ENCODE measurements at regions not wholly inside any gene's neighbourhood (a gene's known extent, or its start where the extent isn't known, plus 50 kb on each side); places are given as distances from the start of the nearest gene placed in this dataset.

DNA sequence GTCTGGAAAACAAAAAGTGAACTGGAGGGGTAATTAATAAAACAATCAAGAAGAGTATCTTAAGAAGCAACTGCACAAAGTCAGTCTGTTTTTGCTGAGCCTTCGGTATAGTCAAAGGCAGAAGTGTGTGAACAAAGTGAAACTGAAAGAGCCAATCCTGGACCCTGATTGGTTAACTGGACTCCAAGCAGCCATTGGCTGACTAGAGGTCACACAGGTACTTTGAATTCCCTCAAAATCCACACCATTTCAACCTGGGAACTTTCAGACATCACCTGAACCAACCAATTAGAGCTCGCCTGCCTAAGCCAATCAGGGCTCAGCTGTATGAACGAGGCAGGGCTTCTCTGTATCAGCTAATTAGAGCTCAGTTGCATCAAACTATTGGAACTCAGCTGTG lies 286.7 kb downstream of the TLE4 start:
- Histone ChIP-seq H3K4me1 (ENCODE audit: control insufficient read depth, extremely low read depth, insufficient read depth, low read length) (no peaks in the 10 kb centered on the region), H3K9me1 (ENCODE audit: control insufficient read depth, extremely low read depth, insufficient read depth, low read length) (no peaks in the 10 kb centered on the region), H3K4me2 (ENCODE audit: control insufficient read depth, extremely low read depth, insufficient read depth, low read depth, low read length) (no peak overlapping the region), H3K9ac (ENCODE audit: control insufficient read depth, extremely low read depth, insufficient read depth, low read length) (no peak overlapping the region), H4K20me1 (ENCODE audit: control insufficient read depth, extremely low read depth, insufficient read depth, low read length) (no peaks in the 10 kb centered on the region), H3K36me3 (ENCODE audit: control insufficient read depth in 2 of 2, extremely low read depth in 1 of 2, insufficient read depth in 2 of 2, low read length in 2 of 2) (no peaks in the 10 kb centered on the region), H3K79me2 (ENCODE audit: control insufficient read depth, insufficient read depth, low read length) (no peaks in the 10 kb centered on the region), H3K27ac (ENCODE audit: control insufficient read depth, insufficient read depth, low read length) (no peak overlapping the region), H3K4me3 (ENCODE audit: control insufficient read depth in 2 of 3, extremely low read depth in 1 of 3, insufficient read depth in 2 of 3, low read depth in 1 of 3, low read length in 3 of 3) (no peak overlapping the region), H3K27me3 (ENCODE audit: control insufficient read depth, extremely low read depth, insufficient read depth, low read length) (no peaks in the 10 kb centered on the region), H2AFZ (ENCODE audit: control insufficient read depth, low read length) (no peak overlapping the region), H3K9me3 (ENCODE audit: control insufficient read depth, low read depth, low read length) (peaks cover 5% of the 10 kb centered on the region)
- FAIRE-seq, result no peak
- no peak for DNase-seq (ENCODE audit: low read depth, low spot score)
- dilution Hi-C loops (cut with MboI; ENCODE audit: extremely low pct_ligation_motif_present, low sequenced_read_pairs), result no loop called here
- TF ChIP-seq, protein P1, sequence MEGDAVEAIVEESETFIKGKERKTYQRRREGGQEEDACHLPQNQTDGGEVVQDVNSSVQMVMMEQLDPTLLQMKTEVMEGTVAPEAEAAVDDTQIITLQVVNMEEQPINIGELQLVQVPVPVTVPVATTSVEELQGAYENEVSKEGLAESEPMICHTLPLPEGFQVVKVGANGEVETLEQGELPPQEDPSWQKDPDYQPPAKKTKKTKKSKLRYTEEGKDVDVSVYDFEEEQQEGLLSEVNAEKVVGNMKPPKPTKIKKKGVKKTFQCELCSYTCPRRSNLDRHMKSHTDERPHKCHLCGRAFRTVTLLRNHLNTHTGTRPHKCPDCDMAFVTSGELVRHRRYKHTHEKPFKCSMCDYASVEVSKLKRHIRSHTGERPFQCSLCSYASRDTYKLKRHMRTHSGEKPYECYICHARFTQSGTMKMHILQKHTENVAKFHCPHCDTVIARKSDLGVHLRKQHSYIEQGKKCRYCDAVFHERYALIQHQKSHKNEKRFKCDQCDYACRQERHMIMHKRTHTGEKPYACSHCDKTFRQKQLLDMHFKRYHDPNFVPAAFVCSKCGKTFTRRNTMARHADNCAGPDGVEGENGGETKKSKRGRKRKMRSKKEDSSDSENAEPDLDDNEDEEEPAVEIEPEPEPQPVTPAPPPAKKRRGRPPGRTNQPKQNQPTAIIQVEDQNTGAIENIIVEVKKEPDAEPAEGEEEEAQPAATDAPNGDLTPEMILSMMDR (optimal IDR thresholded peaks at IDR 0.05 in 1 of 3, IDR thresholded peaks at IDR 0.05 in 1 of 3, conservative IDR thresholded peaks at IDR 0.05 in 1 of 3; ENCODE audit: extremely low read depth in 1 of 3, insufficient read depth in 2 of 3, low read length in 3 of 3), result no peak
- no peak for TF ChIP-seq EZH2 (IDR thresholded peaks at IDR 0.05; ENCODE audit: low read length)

DNA sequence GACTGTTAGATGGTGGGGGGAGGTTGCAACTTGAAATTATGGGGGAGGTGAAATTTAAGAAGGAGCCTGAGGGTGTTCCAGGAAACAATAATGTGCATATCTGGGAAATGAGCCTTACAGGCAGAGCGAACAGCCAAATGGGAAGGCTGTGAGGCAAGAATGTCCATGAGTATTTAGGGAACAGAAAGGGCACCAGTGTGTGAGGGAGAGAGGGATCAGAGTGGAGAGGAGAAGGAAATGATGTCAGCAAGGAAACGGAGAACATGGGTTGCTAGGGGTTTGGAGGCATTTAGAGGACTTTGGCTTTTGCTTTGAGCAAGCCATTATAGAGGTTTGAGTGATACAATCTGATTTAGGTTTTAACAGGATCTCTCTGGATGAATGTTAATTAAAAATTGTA lies 285.4 kb downstream of the TLE4 start:
- H3K79me2 ChIP-seq (ENCODE audit: control insufficient read depth, insufficient read depth, low read length), result no peaks in the 10 kb centered on the region
- no peaks in the 10 kb centered on the region for H3K27me3 ChIP-seq (ENCODE audit: control insufficient read depth, extremely low read depth, insufficient read depth, low read length)
- dilution Hi-C loops (cut with MboI; ENCODE audit: extremely low pct_ligation_motif_present, low sequenced_read_pairs), result no loop called here
- no peak overlapping the region for H3K4me3 ChIP-seq (ENCODE audit: control insufficient read depth in 2 of 3, extremely low read depth in 1 of 3, insufficient read depth in 2 of 3, low read depth in 1 of 3, low read length in 3 of 3)
- no peaks in the 10 kb centered on the region for H3K4me1 ChIP-seq (ENCODE audit: control insufficient read depth, extremely low read depth, insufficient read depth, low read length)
- no peaks in the 10 kb centered on the region for H4K20me1 ChIP-seq (ENCODE audit: control insufficient read depth, extremely low read depth, insufficient read depth, low read length)
- H3K9ac ChIP-seq (ENCODE audit: control insufficient read depth, extremely low read depth, insufficient read depth, low read length), result no peak overlapping the region
- DNase-seq (ENCODE audit: low read depth, low spot score) (no peak), FAIRE-seq (no peak)
- H3K9me1 ChIP-seq (ENCODE audit: control insufficient read depth, extremely low read depth, insufficient read depth, low read length), result no peaks in the 10 kb centered on the region
- H3K9me3 ChIP-seq (ENCODE audit: control insufficient read depth, low read depth, low read length), result no peaks in the 10 kb centered on the region
- H3K4me2 ChIP-seq (ENCODE audit: control insufficient read depth, extremely low read depth, insufficient read depth, low read depth, low read length), result no peak overlapping the region
- TF ChIP-seq EZH2 (IDR thresholded peaks at IDR 0.05; ENCODE audit: low read length), result no peak
- TF ChIP-seq, protein P1 (optimal IDR thresholded peaks at IDR 0.05 in 1 of 3, IDR thresholded peaks at IDR 0.05 in 1 of 3, conservative IDR thresholded peaks at IDR 0.05 in 1 of 3; ENCODE audit: extremely low read depth in 1 of 3, insufficient read depth in 2 of 3, low read length in 3 of 3), result no peak
- H2AFZ ChIP-seq (ENCODE audit: control insufficient read depth, low read length), result no peak overlapping the region
- H3K36me3 ChIP-seq (ENCODE audit: control insufficient read depth in 2 of 2, extremely low read depth in 1 of 2, insufficient read depth in 2 of 2, low read length in 2 of 2), result no peaks in the 10 kb centered on the region
- H3K27ac ChIP-seq (ENCODE audit: control insufficient read depth, insufficient read depth, low read length), result no peak overlapping the region
